SK-N-SH treated with all-trans-retinoic acid at 6 μM for 48 hours (cell line): ENCODE measurements at regions not wholly inside any gene's neighbourhood (a gene's known extent, or its start where the extent isn't known, plus 50 kb on each side); places are given as distances from the start of the nearest gene placed in this dataset.
A peak's percentile ranks its signal among the peaks of the same experiment; 100 is the strongest.

Source experiments
- ATAC-seq: fragments of 200-7000 bp; cut with Tn5 transposase; 3 replicates; pipeline ENCODE4 v1.9.1; 2020; ENCODE audit warnings: mild to moderate bottlenecking, moderate library complexity
- ARNTL ChIP-seq: fragments of 450-650 bp; formaldehyde crosslinking; IDR thresholded peaks from 2 replicates; pipeline ENCODE4 v1.5.0; 2020; ENCODE audit warnings: low read depth, mild to moderate bottlenecking, moderate library complexity, borderline replicate concordance
- BACH2 ChIP-seq: fragments of 250-450 bp; sonication (Bioruptor Pico); IDR thresholded peaks from 2 replicates; pipeline ENCODE4 v1.9.0; 2021; ENCODE audit warnings: mild to moderate bottlenecking, borderline replicate concordance
- CREB5 ChIP-seq: fragments of 250-450 bp; sonication (Bioruptor Pico); IDR thresholded peaks from 2 replicates; pipeline ENCODE4 v1.5.1; 2020; ENCODE audit warnings: low read depth, mild to moderate bottlenecking, moderate library complexity
- CSDC2 ChIP-seq: fragments of 250-450 bp; sonication (Bioruptor Pico); IDR thresholded peaks from 2 replicates; pipeline ENCODE4 v1.5.0; 2020; ENCODE audit warnings: mild to moderate bottlenecking, moderate library complexity
- CSRNP3 ChIP-seq: fragments of 250-450 bp; sonication (Bioruptor Pico); IDR thresholded peaks from 2 replicates; pipeline ENCODE4 v1.5.1; 2021; ENCODE audit warnings: mild to moderate bottlenecking, moderate library complexity
- ESRRG ChIP-seq: fragments of 250-450 bp; sonication (Bioruptor Pico); IDR thresholded peaks from 2 replicates; pipeline ENCODE4 v1.6.1; 2021; ENCODE audit warnings: mild to moderate bottlenecking
- GLIS3 ChIP-seq: fragments of 250-450 bp; sonication (Bioruptor Pico); IDR thresholded peaks from 2 replicates; pipeline ENCODE4 v1.5.0; 2020; ENCODE audit warnings: mild to moderate bottlenecking, moderate library complexity
- ISL1 ChIP-seq: fragments of 250-450 bp; sonication (Bioruptor Pico); IDR thresholded peaks from 2 replicates; pipeline ENCODE4 v2.1.2; 2022; ENCODE audit warnings: mild to moderate bottlenecking, moderate library complexity
- OSR1 ChIP-seq: fragments of 250-450 bp; sonication (Bioruptor Pico); IDR thresholded peaks from 2 replicates; pipeline ENCODE4 v1.8.0; 2022; ENCODE audit warnings: moderate library complexity, mild to moderate bottlenecking, inconsistent platforms
- PATZ1 ChIP-seq: fragments of 250-450 bp; sonication (Bioruptor Pico); IDR thresholded peaks from 2 replicates; pipeline ENCODE4 v1.8.0; 2020; ENCODE audit warnings: mild to moderate bottlenecking, moderate library complexity, borderline replicate concordance
- POU6F1 ChIP-seq: fragments of 250-450 bp; sonication (Bioruptor Pico); IDR thresholded peaks from 2 replicates; pipeline ENCODE4 v1.8.0; 2021; ENCODE audit warnings: low read depth, mild to moderate bottlenecking, moderate library complexity, borderline replicate concordance
- PPARA ChIP-seq: fragments of 250-450 bp; sonication (Bioruptor Pico); IDR thresholded peaks from 2 replicates; pipeline ENCODE4 v1.5.0; 2020; ENCODE audit warnings: mild to moderate bottlenecking, borderline replicate concordance
- RARB ChIP-seq: fragments of 250-450 bp; sonication (Bioruptor Pico); IDR thresholded peaks from 2 replicates; pipeline ENCODE4 v1.8.0; 2021; ENCODE audit warnings: mild to moderate bottlenecking, moderate library complexity
- SNAI2 ChIP-seq: fragments of 250-450 bp; sonication (Bioruptor Pico); IDR thresholded peaks from 2 replicates; pipeline ENCODE4 v1.5.0; 2020; ENCODE audit warnings: mild to moderate bottlenecking, moderate library complexity
- TCF4 ChIP-seq: fragments of 250-450 bp; sonication (Bioruptor Pico); IDR thresholded peaks from 2 replicates; pipeline ENCODE4 v1.8.0; 2021; ENCODE audit warnings: mild to moderate bottlenecking, moderate library complexity, borderline replicate concordance
- TOX ChIP-seq: fragments of 250-450 bp; sonication (Bioruptor Pico); IDR thresholded peaks from 2 replicates; pipeline ENCODE4 v1.8.0; 2021; ENCODE audit warnings: mild to moderate bottlenecking, moderate library complexity, borderline replicate concordance
- TSHZ2 ChIP-seq: fragments of 250-450 bp; sonication (Bioruptor Pico); IDR thresholded peaks from 2 replicates; pipeline ENCODE4 v1.5.0; 2020; ENCODE audit warnings: mild to moderate bottlenecking, moderate library complexity
- ZC3H10 ChIP-seq: fragments of 250-450 bp; sonication (Bioruptor Pico); IDR thresholded peaks from 2 replicates; pipeline ENCODE4 v1.5.1; 2021; ENCODE audit warnings: mild to moderate bottlenecking, moderate library complexity
- ZFP3 ChIP-seq: fragments of 250-450 bp; sonication (Bioruptor Pico); IDR thresholded peaks from 2 replicates; pipeline ENCODE4 v1.5.0; 2020; ENCODE audit warnings: mild to moderate bottlenecking, moderate library complexity
- ZFP30 ChIP-seq: fragments of 450-650 bp; formaldehyde crosslinking; IDR thresholded peaks from 2 replicates; pipeline ENCODE4 v1.5.0; 2022; ENCODE audit warnings: mild to moderate bottlenecking, moderate library complexity
- ZNF70 ChIP-seq: fragments of 450-650 bp; formaldehyde crosslinking; IDR thresholded peaks from 2 replicates; pipeline ENCODE4 v1.5.0; 2020; ENCODE audit warnings: mild to moderate bottlenecking, moderate library complexity
- ZNF8 ChIP-seq: fragments of 450-650 bp; formaldehyde crosslinking; IDR thresholded peaks from 2 replicates; pipeline ENCODE4 v1.5.0; 2020; ENCODE audit warnings: mild to moderate bottlenecking, moderate library complexity

- TF ChIP-seq ZNF70 (no peak), TCF4 (no peak), PPARA (CRISPR knock-in tag) (no peak), ZC3H10 (CRISPR knock-in tag) (no peak), TSHZ2 (CRISPR knock-in tag) (no peak), TOX (CRISPR knock-in tag) (no peak), GLIS3 (CRISPR knock-in tag) (no peak), ZFP30 (CRISPR knock-in tag) (no peak), SNAI2 (CRISPR knock-in tag) (no peak), OSR1 (CRISPR knock-in tag) (no peak), ESRRG (no peak), POU6F1 (CRISPR knock-in tag) (no peak), CSDC2 (CRISPR knock-in tag) (no peak), ZNF8 (CRISPR knock-in tag) (no peak), CSRNP3 (no peak), PATZ1 (CRISPR knock-in tag) (no peak)
- TF ChIP-seq, all 23 proteins: peak for 0
- ATAC-seq = peak; percentile 99
Measured at GRCh38 chr4:29278585-29278984, 1441.6 kb upstream of the PCDH7 start.

- TF ChIP-seq TCF4 (no peak), SNAI2 (CRISPR knock-in tag) (no peak), CREB5 (CRISPR knock-in tag) (no peak), ZNF70 (no peak), OSR1 (CRISPR knock-in tag) (no peak), RARB (CRISPR knock-in tag) (no peak), ISL1 (no peak), GLIS3 (CRISPR knock-in tag) (no peak), ZC3H10 (CRISPR knock-in tag) (no peak), CSRNP3 (no peak), ZFP30 (CRISPR knock-in tag) (no peak), ARNTL (CRISPR knock-in tag) (no peak), TOX (CRISPR knock-in tag) (no peak), ESRRG (no peak), CSDC2 (CRISPR knock-in tag) (no peak)
- TF ChIP-seq, all 23 proteins: peak for 0
- ATAC-seq = no peak
Measured at GRCh38 chr4:29289118-29289517, 1431.1 kb upstream of the PCDH7 start.

GRCh38 chr4:29295280-29295679, 1424.9 kb upstream of the PCDH7 start:
- no peak for ATAC-seq
- TF ChIP-seq ZFP30 (CRISPR knock-in tag) (no peak), POU6F1 (CRISPR knock-in tag) (no peak), CSRNP3 (no peak), ZFP3 (CRISPR knock-in tag) (no peak), TCF4 (no peak), TOX (CRISPR knock-in tag) (no peak), GLIS3 (CRISPR knock-in tag) (no peak), RARB (CRISPR knock-in tag) (no peak), BACH2 (CRISPR knock-in tag) (no peak), OSR1 (CRISPR knock-in tag) (no peak), PPARA (CRISPR knock-in tag) (no peak), SNAI2 (CRISPR knock-in tag) (no peak), ZC3H10 (CRISPR knock-in tag) (no peak)
